ENCODE measurements at regions not wholly inside any gene's neighbourhood (a gene's known extent, or its start where the extent isn't known, plus 50 kb on each side); places are given as distances from the start of the nearest gene placed in this dataset.
"Not testable (repeated sequence)": the region's sequence is repeated elsewhere in the genome, so short reads cannot be mapped to it uniquely, and the experiment has no call there.

- H3K27me3 ChIP-seq; H3K4me1 ChIP-seq; H3K9me3 ChIP-seq; DNase-seq; intact Hi-C loops (cut with DNase I; ENCODE audit: low total_unique reads); H3K27ac ChIP-seq; H3K36me3 ChIP-seq; H3K4me3 ChIP-seq: not testable (repeated sequence)
Measured at GRCh38 chr9:64813072-64813471, 471.9 kb downstream of the FOXD4L5 start.

- 62 to 84% (median 75%) methylated on average over 3 of the region's 3 CpGs; no CpG with 5 or more reads in 1 of the 5 donors for WGBS, 5 donors
- H3K9me3 ChIP-seq; DNase-seq; H3K4me1 ChIP-seq; H3K4me3 ChIP-seq; H3K27ac ChIP-seq; intact Hi-C loops (cut with DNase I; ENCODE audit: low total_unique reads); H3K36me3 ChIP-seq: not testable (repeated sequence)
- peaks cover 0 to 18% (median 0%) of the 10 kb centered on the region in 3 donors for H3K27me3 ChIP-seq
Measured at GRCh38 chr9:64778667-64779066, 506.3 kb downstream of the FOXD4L5 start.

- H3K27ac ChIP-seq; DNase-seq; H3K4me3 ChIP-seq; intact Hi-C loops (cut with DNase I; ENCODE audit: low total_unique reads); H3K36me3 ChIP-seq; H3K9me3 ChIP-seq; H3K4me1 ChIP-seq: not testable (repeated sequence)
- 0 to 61% (median 40%) methylated on average over 1 to 2 of the region's 2 CpGs for WGBS, 5 donors
- peaks cover 0 to 28% (median 0%) of the 10 kb centered on the region in 3 donors for H3K27me3 ChIP-seq
Measured at GRCh38 chr9:64776269-64776668, 508.7 kb downstream of the FOXD4L5 start.

- H3K4me1 ChIP-seq; intact Hi-C loops (cut with DNase I; ENCODE audit: low total_unique reads); H3K9me3 ChIP-seq; H3K27ac ChIP-seq; H3K36me3 ChIP-seq: not testable (repeated sequence)
- H3K27me3 ChIP-seq = peaks cover 0 to 28% (median 0%) of the 10 kb centered on the region in 3 donors
- WGBS, 5 donors = 3 to 6% (median 3%) methylated on average over 21 to 60 of the region's 72 CpGs
- H3K4me3 ChIP-seq = peak overlapping the region; percentile 34 to 51 (median 46)
- peak; percentile 7 to 23 for DNase-seq
Measured at GRCh38 chr9:64774813-64775793, 509.9 kb downstream of the FOXD4L5 start.

GRCh38 chr9:64774004-64774812 lies 510.8 kb downstream of the FOXD4L5 start:
- H3K36me3 ChIP-seq; H3K4me1 ChIP-seq; H3K9me3 ChIP-seq; DNase-seq; H3K27ac ChIP-seq; intact Hi-C loops (cut with DNase I; ENCODE audit: low total_unique reads): not testable (repeated sequence)
- Histone ChIP-seq H3K27me3 (peaks cover 0 to 28% (median 0%) of the 10 kb centered on the region in 3 donors), H3K4me3 (peak overlapping the region; percentile 34 to 51 (median 46))
- WGBS, 5 donors = 0 to 2% (median 2%) methylated on average over 10 to 79 of the region's 108 CpGs; no CpG with 5 or more reads in 1 of the 5 donors

- Histone ChIP-seq H3K27me3 (peaks cover 0 to 28% (median 0%) of the 10 kb centered on the region in 3 donors), H3K9me3 (no peaks in the 10 kb centered on the region), H3K4me3 (peak overlapping the region; percentile 34 to 51 (median 46)), H3K36me3 (no peaks in the 10 kb centered on the region), H3K27ac (no peak overlapping the region), H3K4me1 (peaks cover 0 to 5% (median 0%) of the 10 kb centered on the region in 4 donors)
- intact Hi-C loops (cut with DNase I; ENCODE audit: low total_unique reads) = no loop called here
- peak; percentile 9 to 24 for DNase-seq
- TF ChIP-seq POLR2AphosphoS5 (IDR thresholded peaks at IDR 0.05) (no peak), POLR2A (IDR thresholded peaks at IDR 0.05) (no peak), EP300 (IDR thresholded peaks at IDR 0.05) (no peak), CTCF (IDR thresholded peaks at IDR 0.05) (no peak)
- 0 to 3% (median 2%) methylated on average over 13 to 41 of the region's 59 CpGs for WGBS, 5 donors
Measured at GRCh38 chr9:64773491-64773931, 511.5 kb downstream of the FOXD4L5 start.

GRCh38 chr9:64772751-64773331 lies 512.2 kb downstream of the FOXD4L5 start:
- peak in 1 of 2 donors; percentile 1 for DNase-seq
- H3K36me3 ChIP-seq; H3K9me3 ChIP-seq; H3K27ac ChIP-seq; intact Hi-C loops (cut with DNase I; ENCODE audit: low total_unique reads); H3K4me1 ChIP-seq: not testable (repeated sequence)
- Histone ChIP-seq H3K27me3 (peaks cover 0 to 28% (median 0%) of the 10 kb centered on the region in 3 donors), H3K4me3 (peak overlapping the region; percentile 8 to 51 (median 46))
- 0 to 4% (median 0%) methylated on average over 8 to 40 of the region's 67 CpGs for WGBS, 5 donors

- WGBS, 5 donors = 0% methylated on average over 2 of the region's 4 CpGs; no CpG with 5 or more reads in 4 of the 5 donors
- not testable (repeated sequence) for DNase-seq
Measured at GRCh38 chr9:64772123-64772736, 512.8 kb downstream of the FOXD4L5 start.

More at GRCh38 chr9:64772123-64772736, 512.8 kb downstream of the FOXD4L5 start:
- peaks cover 0 to 28% (median 0%) of the 10 kb centered on the region in 3 donors for H3K27me3 ChIP-seq
- H3K27ac ChIP-seq; H3K9me3 ChIP-seq; H3K4me3 ChIP-seq; H3K36me3 ChIP-seq; H3K4me1 ChIP-seq; intact Hi-C loops (cut with DNase I; ENCODE audit: low total_unique reads): not testable (repeated sequence)
